GM18909 (cell line): ENCODE measurements at regions not wholly inside any gene's neighbourhood (a gene's known extent, or its start where the extent isn't known, plus 50 kb on each side); places are given as distances from the start of the nearest gene placed in this dataset.
"Not testable (repeated sequence)": the region's sequence is repeated elsewhere in the genome, so short reads cannot be mapped to it uniquely, and the experiment has no call there.

Experiments used
- ATAC-seq: cut with Tn5 transposase; IDR thresholded peaks from one replicate; pipeline ENCODE4 v1.9.1; 2021; ENCODE audit warnings: mild to moderate bottlenecking; ENCODE audit not compliant: unreplicated experiment, poor library complexity

GRCh38 chr2:126269911-126270310 lies 386.0 kb upstream of the GYPC start:
- no peak for ATAC-seq

- no peak for ATAC-seq
These were observed 385.4 kb upstream of the GYPC start for GRCh38 chr2:126270587-126270986.

DNA sequence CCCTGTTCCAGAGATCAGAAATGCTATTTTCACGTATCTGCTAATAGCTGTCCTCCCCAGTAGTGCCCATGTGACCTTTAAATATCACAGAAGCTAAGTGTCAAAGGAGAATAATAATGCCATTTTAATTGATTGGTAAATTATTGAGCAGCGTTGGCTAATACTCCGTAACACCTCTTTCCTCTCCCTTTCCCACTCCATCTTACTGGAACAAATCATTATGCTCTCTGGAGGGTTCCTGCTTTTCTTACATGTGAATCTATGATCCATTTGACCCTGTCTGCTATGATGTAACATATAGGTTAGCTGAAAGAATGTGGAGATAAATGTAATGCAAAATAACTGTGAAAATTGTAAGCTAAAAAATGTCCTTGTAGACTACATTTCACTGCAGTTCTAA lies 383.6 kb upstream of the GYPC start:
- no peak for ATAC-seq

DNA sequence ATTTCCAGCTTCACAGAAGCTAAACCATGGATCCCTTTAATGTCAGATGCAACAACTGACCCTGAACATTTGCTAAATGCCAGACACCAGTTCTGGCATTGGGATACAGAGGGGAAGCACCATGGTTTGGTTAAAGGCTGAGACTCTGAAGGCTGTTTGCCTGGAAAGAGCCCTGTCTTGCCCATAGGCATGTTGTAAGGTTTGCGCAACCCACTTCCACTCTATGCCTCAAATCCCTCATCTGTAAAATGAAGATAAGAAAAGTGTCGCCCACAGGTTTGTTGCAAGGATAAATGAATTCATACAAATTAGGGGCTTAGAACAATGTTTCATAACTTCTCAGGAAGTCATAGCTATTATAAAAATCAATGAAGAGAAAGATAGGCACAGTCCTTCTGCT lies 380.9 kb upstream of the GYPC start:
- ATAC-seq: no peak

DNA sequence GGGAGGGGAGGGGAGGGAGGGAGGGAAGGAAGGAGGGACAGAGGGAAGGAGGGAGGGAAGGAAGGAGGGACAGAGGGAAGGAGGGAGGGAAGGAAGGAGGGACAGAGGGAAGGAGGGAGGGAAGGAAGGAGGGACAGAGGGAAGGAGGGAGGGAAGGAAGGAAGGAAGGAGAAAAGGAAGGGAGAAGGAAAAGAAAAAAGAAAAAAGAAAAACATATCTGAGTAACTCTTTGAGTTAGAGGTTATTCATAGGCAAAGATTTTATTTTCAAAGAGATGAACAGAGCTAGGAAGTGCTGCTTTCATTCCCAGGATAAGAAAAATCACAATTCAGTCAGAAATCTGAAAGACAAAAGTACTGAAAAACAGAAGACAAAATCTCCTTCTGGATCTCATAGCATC lies 379.7 kb upstream of the GYPC start:
- not testable (repeated sequence) for ATAC-seq

DNA sequence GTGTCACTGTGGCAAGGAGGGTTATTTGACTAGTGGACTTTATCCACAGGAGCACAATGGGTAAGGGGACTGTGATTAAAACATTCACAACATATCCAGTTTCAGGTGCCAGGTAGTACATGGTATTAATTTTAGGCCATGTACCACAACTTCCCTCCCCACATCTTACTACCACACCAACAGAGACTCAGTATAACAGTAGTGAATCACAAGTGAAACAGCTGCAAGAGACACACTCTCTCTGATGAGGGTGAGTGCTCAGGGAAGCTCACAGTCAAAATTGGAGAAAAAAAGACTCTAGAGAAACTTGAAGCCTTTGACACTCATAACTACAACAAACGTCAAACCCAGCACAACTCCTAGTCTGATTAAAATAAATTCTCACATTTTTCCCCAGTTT lies 367.6 kb upstream of the GYPC start:
- ATAC-seq: no peak

GRCh38 chr2:126293962-126294361 lies 362.0 kb upstream of the GYPC start:
- not testable (repeated sequence) for ATAC-seq

- ATAC-seq: no peak
These were observed 356.4 kb upstream of the GYPC start for GRCh38 chr2:126299469-126299976.

GRCh38 chr2:126300348-126300747 lies 355.6 kb upstream of the GYPC start:
- ATAC-seq: no peak

DNA sequence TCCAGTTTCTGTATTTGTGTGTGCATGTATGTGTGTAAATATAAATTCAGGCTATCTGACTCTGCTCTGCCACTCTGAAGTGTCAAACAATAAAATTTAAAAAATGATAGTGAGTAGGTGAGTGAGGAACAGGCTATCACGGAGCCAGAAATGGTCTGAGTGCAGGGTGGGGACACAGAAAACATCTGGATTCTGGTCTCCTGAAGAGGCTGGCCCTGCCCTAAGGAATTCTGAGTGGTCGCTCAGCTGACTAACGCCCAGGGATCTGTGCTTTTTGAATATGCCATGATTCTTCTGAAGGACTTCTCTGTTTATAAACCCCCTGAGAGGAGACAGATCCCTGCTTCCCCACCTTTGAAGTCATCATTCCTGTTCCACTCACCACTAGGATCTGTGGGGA lies 353.9 kb upstream of the GYPC start:
- ATAC-seq: no peak

GRCh38 chr2:126303113-126303512 lies 352.8 kb upstream of the GYPC start:
- no peak for ATAC-seq

DNA sequence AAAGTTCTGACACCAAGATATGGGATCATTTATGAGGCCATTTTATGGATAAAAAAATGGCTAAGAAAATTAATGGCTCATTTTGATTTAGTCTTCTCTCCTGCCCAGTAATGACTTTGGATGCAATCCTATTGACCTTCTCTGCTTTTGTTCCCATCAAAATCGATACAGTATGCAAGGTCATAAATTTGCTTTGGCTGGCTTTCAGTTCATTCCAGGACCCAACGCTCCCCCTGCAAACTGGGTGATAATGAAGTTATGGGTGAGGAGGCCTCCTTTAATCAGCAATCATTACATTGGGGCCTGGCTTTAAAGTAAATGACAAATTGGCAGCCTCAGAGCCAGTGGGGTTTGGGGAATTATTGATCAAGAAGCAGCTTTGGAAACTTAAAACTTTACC lies 351.8 kb upstream of the GYPC start:
- ATAC-seq: no peak

- no peak for ATAC-seq
These were observed 349.4 kb upstream of the GYPC start for GRCh38 chr2:126306539-126306938.

DNA sequence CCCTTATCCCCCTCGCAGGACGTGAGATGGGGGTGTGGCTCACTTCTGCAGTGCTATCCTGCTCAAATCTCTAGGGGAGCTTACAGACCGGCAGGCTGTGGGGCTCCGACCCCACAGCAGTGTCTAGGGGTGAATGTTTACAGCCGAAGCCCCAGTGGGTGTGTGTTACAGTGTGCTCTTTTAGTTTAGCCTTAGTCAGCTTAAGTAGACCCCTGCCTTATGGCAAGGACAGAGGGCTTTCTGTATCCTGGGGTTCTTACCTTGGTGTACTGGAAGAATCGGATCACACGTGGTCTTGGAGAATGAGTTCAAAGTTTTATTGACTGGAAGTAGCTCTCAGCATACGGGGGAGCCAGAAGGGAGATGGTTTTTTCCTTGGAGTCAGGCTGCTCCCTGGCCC lies 348.2 kb upstream of the GYPC start:
- no peak for ATAC-seq

DNA sequence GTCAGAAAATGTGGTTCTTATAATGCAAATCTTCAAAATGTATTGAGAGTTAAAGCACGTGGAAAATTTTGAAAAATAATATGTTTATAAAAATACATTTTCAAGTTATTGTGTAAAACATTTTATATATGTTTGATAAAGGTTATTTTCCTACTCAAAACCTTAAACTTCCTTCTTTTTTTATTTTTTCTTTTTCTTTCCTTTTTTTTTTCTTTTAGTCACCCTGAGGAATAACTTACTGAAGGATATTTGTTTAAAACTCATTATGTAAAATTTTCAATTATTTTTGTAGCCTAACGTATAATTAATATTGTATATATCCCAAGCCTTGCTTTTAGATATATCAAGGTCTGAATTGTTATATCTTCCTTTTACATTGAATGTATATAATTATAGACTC lies 346.8 kb upstream of the GYPC start:
- ATAC-seq: no peak

DNA sequence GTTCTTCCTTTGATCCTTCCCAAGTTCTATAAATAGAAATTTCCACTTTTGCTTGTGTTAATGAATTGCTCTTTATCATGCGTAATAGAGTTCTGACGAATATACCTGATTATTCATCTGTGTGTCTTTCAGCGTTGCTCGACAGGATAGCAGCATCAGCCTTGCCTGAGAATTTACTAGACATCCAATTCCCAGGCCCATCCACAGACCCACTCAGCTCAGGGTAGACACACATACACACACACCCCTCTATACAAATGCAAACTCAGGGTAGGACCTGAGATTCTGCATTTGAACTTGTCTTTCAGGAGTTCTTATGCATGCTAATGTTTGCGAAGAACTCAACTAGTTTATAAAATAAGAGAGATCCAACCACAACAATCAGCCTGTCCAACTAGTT lies 343.4 kb upstream of the GYPC start:
- no peak for ATAC-seq

GRCh38 chr2:126315828-126316227 lies 340.1 kb upstream of the GYPC start:
- no peak for ATAC-seq

GRCh38 chr2:126317790-126318431 lies 338.0 kb upstream of the GYPC start:
- ATAC-seq: no peak

GRCh38 chr2:126322342-126322741 lies 333.6 kb upstream of the GYPC start:
- ATAC-seq: no peak

- ATAC-seq: no peak
These were observed 330.8 kb upstream of the GYPC start for GRCh38 chr2:126325202-126325601.

GRCh38 chr2:126329173-126329572 lies 326.8 kb upstream of the GYPC start:
- ATAC-seq: no peak

GRCh38 chr2:126342457-126342856 lies 313.5 kb upstream of the GYPC start:
- ATAC-seq: no peak

DNA sequence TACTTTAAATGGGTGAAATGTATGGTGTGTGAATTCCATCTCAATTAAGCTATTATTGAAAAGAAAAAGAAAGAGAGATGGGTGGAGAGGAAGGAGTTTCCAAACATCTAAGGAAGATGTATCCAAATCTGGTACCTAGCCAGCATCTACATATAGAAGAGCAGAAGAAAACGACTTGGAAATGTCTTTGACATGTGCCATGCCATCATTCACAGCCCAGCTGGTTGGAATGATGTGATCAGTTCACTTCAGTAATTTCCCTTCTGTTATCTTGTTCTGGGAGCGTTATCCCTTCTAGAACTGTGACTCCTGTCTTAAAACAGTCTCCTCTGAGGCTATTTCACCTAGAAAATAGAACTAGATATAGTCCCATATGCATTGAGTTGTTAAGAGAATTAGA lies 312.8 kb upstream of the GYPC start:
- ATAC-seq: no peak
